Stimulated activated CD8-positive, alpha-beta memory T cell treated with anti-CD3 and anti-CD28 coated beads, Interleukin-7, amount 100 ng/mL, for 48 hours (primary cell): ENCODE measurements at regions not wholly inside any gene's neighbourhood (a gene's known extent, or its start where the extent isn't known, plus 50 kb on each side); places are given as distances from the start of the nearest gene placed in this dataset.

Source experiments
- DNase-seq, 2 donors: peaks; one replicate each; pipeline ENCODE4 v3.0.0-alpha.2; 2020; ENCODE audit warnings: low read depth in 1 of 2; ENCODE audit errors: extremely low read depth in 1 of 2

- DNase-seq = no peak
Measured at GRCh38 chr5:42337607-42338006, 85.6 kb upstream of the GHR start.

GRCh38 chr5:42338136-42338535 lies 85.1 kb upstream of the GHR start:
- no peak for DNase-seq

DNA sequence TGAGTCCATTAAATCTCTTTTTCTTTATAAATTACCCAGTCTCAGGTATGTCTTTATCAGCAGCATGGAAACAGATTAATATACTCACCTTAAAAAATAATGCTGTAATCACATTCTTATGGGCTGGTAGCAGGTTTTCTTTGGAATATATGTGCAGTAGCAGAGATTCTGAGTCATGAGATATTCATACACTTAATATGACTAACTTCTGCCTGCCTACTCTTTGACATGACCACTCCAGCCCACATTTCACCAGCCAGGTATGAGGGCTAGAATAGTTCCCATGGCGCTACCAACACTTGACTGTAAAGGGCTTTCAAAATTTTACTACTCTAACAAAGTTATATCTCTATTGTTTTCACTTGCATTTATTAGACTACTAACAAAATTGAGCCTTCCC lies 74.1 kb upstream of the GHR start:
- no peak for DNase-seq

- no peak for DNase-seq
Measured at GRCh38 chr5:42351956-42352355, 71.3 kb upstream of the GHR start.

DNA sequence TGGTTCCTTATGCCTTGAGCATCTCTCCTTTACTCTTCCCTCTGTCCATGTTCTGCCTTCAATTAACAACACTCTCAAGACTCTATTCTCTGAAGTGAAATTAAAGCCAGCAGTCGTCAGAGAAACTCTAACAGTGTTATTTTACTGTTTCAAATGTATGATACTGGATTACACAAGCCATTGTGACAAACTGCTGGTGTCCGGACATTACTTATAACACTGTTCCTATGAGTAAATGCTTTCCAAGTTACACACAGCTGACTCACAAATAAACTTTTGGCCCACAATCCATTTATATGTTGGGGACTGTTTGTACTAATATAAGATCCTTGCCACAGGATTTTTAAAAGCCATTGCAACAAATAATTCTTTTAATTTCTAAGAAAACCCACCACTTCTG lies 63.2 kb upstream of the GHR start:
- DNase-seq = no peak

GRCh38 chr5:42360616-42361314 lies 62.5 kb upstream of the GHR start:
- no peak for DNase-seq

- DNase-seq = no peak
Measured at GRCh38 chr5:42361315-42361688, 61.9 kb upstream of the GHR start.

DNA sequence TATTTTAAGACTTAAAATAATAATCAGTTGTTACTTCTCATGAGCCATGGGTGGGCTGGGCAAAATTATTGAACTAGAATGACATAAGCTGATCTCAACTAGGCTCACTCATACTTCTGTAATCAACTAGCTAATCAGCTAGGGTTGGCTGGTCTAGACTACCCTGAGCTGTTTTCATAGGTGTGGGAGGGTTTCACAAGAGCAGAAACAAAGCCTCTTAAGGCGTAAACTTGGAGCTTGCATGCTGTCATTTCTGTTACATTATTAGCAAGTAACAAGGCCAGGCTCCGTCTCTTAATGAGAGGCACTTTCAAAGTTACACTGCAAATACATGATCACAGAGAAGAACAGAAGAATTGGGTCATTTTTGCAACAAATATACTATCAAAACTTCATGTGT lies 57.2 kb upstream of the GHR start:
- no peak for DNase-seq
